PC-3 (cell line): ENCODE measurements at regions not wholly inside any gene's neighbourhood (a gene's known extent, or its start where the extent isn't known, plus 50 kb on each side); places are given as distances from the start of the nearest gene placed in this dataset.

ENCODE experiments used
- ATAC-seq: fragments of 200-7000 bp; cut with Tn5 transposase; 2 replicates; pipeline ENCODE4 v1.9.1; 2020; ENCODE audit warnings: mild to moderate bottlenecking, moderate library complexity
- BruUV-seq: library from RNA; stranded (reverse); fragments of 400-500 nt; replicated peaks from 2 replicates; lab custom pipeline; 2021; lab: Mats Ljungman, UMichigan
- CTCF ChIA-PET: fragments of 300-600 bp; sonication (Branson Sonifier 250); formaldehyde crosslinking; loops from one replicate; lab custom pipeline; 2022; ENCODE audit warnings: antibody characterized with exemption; lab: Charles Lee
- POLR2A ChIA-PET: fragments of 300-600 bp; sonication (Branson Sonifier 250); formaldehyde crosslinking; loops from one replicate; lab custom pipeline; 2022; ENCODE audit warnings: antibody characterized with exemption; ENCODE audit not compliant: unreplicated experiment; lab: Charles Lee
- DNase-seq: peaks from one replicate; pipeline ENCODE4 v3.0.0-alpha.2; 2015
- H2AFZ ChIP-seq: fragments of 300-600 bp; sonication (generic); 2 replicates; pipeline ENCODE4 v1.6.0; 2016; ENCODE audit warnings: antibody characterized with exemption, low read length
- H3F3A ChIP-seq: fragments of 300-600 bp; sonication (generic); one replicate; pipeline ENCODE4 v1.6.0; 2017; ENCODE audit warnings: antibody characterized with exemption, low read length, control low read depth, mild to moderate bottlenecking; ENCODE audit not compliant: unreplicated experiment
- H3K27ac ChIP-seq: fragments of 300-600 bp; sonication (generic); 2 replicates; pipeline ENCODE4 v1.5.1; 2016; ENCODE audit warnings: mild to moderate bottlenecking, low read length
- H3K27me3 ChIP-seq: fragments of 300-600 bp; sonication (generic); 2 replicates; pipeline ENCODE4 v1.6.1; 2016; ENCODE audit warnings: low read length, mixed read lengths
- H3K36me3 ChIP-seq: fragments of 300-600 bp; sonication (generic); 2 replicates; pipeline ENCODE4 v1.6.1; 2016; ENCODE audit warnings: low read depth, mixed run types, low read length, mixed read lengths
- H3K4me1 ChIP-seq: fragments of 300-600 bp; sonication (generic); 2 replicates; pipeline ENCODE4 v1.5.1; 2016; ENCODE audit warnings: low read length; ENCODE audit not compliant: insufficient read depth
- H3K4me2 ChIP-seq: fragments of 300-600 bp; sonication (generic); 2 replicates; pipeline ENCODE4 v1.6.0; 2016; ENCODE audit warnings: low read length
- H3K4me3 ChIP-seq: fragments of 300-600 bp; sonication (generic); 2 replicates; pipeline ENCODE4 v1.5.1; 2016; ENCODE audit warnings: mild to moderate bottlenecking, low read length, mixed read lengths
- H3K79me2 ChIP-seq: fragments of 300-600 bp; sonication (generic); 2 replicates; pipeline ENCODE4 v1.6.1; 2017; ENCODE audit warnings: low read length, mixed read lengths
- H3K9ac ChIP-seq: fragments of 300-600 bp; sonication (generic); 2 replicates; pipeline ENCODE4 v1.6.0; 2016; ENCODE audit warnings: mild to moderate bottlenecking, low read length
- H3K9me2 ChIP-seq: fragments of 300-600 bp; sonication (generic); replicated peaks from 2 replicates; pipeline ENCODE4 v1.6.1; 2016; ENCODE audit warnings: mixed run types, low read length, mixed read lengths
- H3K9me3 ChIP-seq: fragments of 300-600 bp; sonication (generic); 2 replicates; pipeline ENCODE4 v1.6.1; 2016; ENCODE audit warnings: low read length, mixed read lengths
- H4K20me1 ChIP-seq: fragments of 300-600 bp; sonication (generic); 2 replicates; pipeline ENCODE4 v1.6.1; 2016; ENCODE audit warnings: low read length, mixed read lengths
- EZH2 ChIP-seq: fragments of 300-600 bp; sonication (generic); IDR thresholded peaks from one replicate; pipeline ENCODE4 v1.6.1; 2017; ENCODE audit warnings: antibody characterized with exemption, mild to moderate bottlenecking, low read length; ENCODE audit not compliant: unreplicated experiment
- EZH2phosphoT487 ChIP-seq: fragments of 300-600 bp; sonication (generic); IDR thresholded peaks from 2 replicates; pipeline ENCODE4 v1.6.1; 2018; ENCODE audit warnings: mild to moderate bottlenecking, antibody characterized with exemption, low read length, borderline replicate concordance
- intact Hi-C: fragments of 100-400 bp; cut with micrococcal nuclease; formaldehyde crosslinking; loops from 2 replicates; pipeline ENCODE4 v1.9.0; 2023
- TF ChIP-seq, protein P1 (sequence below): fragments of 300-600 bp; sonication (generic); conservative IDR thresholded peaks from 2 replicates; pipeline ENCODE4 v1.5.1; 2017; ENCODE audit warnings: antibody characterized with exemption, low read depth, mild to moderate bottlenecking, low read length

DNA sequence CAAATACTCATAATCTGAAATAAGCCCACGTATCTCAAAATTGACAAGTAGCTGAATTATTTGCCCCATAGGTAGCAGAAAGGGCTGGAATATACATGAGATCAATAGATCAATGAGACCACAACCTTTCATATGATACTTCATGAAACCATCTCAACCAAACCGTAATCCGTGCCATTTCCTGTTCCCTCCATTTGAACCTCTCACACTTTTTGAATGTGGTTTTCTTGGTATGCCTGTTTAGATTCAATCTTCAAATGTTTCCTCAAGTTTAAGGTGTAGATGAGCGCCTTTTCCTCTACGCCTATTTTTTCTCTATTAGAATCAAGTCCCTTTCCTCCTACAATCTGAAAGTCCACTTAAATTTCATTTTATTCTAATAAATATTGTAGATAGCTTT, 805.5 kb downstream of the EFNA5 start:
- ATAC-seq (no peak), DNase-seq (no peak)
- no peaks in the 10 kb centered on the region for H3K4me1 ChIP-seq
- no peaks in the 10 kb centered on the region for H3K9me2 ChIP-seq
- no peak overlapping the region for H2AFZ ChIP-seq
- no peaks in the 10 kb centered on the region for H4K20me1 ChIP-seq
- H3K27me3 ChIP-seq, result no peaks in the 10 kb centered on the region
- CTCF ChIA-PET, result no interaction called here
- H3K4me3 ChIP-seq, result no peak overlapping the region
- H3K9me3 ChIP-seq, result no peaks in the 10 kb centered on the region
- TF ChIP-seq, protein P1, sequence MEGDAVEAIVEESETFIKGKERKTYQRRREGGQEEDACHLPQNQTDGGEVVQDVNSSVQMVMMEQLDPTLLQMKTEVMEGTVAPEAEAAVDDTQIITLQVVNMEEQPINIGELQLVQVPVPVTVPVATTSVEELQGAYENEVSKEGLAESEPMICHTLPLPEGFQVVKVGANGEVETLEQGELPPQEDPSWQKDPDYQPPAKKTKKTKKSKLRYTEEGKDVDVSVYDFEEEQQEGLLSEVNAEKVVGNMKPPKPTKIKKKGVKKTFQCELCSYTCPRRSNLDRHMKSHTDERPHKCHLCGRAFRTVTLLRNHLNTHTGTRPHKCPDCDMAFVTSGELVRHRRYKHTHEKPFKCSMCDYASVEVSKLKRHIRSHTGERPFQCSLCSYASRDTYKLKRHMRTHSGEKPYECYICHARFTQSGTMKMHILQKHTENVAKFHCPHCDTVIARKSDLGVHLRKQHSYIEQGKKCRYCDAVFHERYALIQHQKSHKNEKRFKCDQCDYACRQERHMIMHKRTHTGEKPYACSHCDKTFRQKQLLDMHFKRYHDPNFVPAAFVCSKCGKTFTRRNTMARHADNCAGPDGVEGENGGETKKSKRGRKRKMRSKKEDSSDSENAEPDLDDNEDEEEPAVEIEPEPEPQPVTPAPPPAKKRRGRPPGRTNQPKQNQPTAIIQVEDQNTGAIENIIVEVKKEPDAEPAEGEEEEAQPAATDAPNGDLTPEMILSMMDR, result no peak
- TF ChIP-seq EZH2, result no peak
- TF ChIP-seq EZH2phosphoT487, result no peak
- no TSS peak for BruUV-seq
- H3K36me3 ChIP-seq, result no peaks in the 10 kb centered on the region
- H3K9ac ChIP-seq, result no peak overlapping the region
- H3K79me2 ChIP-seq, result no peaks in the 10 kb centered on the region
- intact Hi-C loops, result no loop called here
- H3F3A ChIP-seq, result no peaks in the 10 kb centered on the region
- H3K4me2 ChIP-seq, result no peak overlapping the region
- no peak overlapping the region for H3K27ac ChIP-seq
- POLR2A ChIA-PET, result no interaction called here

DNA sequence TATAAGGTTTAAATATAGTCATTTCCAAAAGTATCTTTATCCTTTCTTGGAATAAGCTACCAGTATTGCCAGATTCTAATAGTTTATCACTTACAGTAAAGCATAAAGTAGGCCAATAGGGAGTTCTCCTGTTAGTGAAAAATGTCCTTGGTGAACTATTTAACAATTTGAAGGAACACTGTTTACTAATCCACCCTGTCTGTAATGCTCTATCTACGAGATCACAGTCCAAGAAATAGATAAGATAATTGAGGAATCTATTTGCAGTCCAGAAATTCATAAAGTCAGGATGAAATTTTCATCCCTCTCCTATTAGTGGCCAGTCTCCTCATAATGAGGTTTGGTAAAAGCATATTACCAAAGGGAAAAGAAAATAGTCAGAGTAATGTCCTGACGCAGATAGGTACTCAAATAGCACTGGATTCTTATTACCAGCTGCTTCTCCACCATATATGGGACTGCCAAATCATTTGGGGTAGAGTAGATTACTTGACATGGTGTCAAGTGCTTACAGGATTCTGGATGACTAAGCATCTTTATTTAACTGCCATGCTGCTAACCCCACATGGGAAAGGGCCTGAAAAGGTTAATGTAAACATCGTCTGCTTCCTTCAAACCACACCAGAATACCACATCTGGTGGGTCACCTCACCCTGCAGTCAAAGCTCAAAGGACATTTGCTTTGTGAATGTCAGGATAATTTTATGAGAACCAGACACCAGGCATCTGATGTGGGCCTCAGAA, 808.1 kb downstream of the EFNA5 start:
- ChIA-PET CTCF (no interaction called here), POLR2A (no interaction called here)
- Histone ChIP-seq H3K79me2 (no peaks in the 10 kb centered on the region), H3K27me3 (no peaks in the 10 kb centered on the region), H3F3A (no peaks in the 10 kb centered on the region), H3K4me1 (no peaks in the 10 kb centered on the region), H3K4me2 (no peak overlapping the region), H3K9me2 (no peaks in the 10 kb centered on the region), H2AFZ (no peak overlapping the region), H3K36me3 (no peaks in the 10 kb centered on the region), H3K9ac (no peak overlapping the region), H3K4me3 (no peak overlapping the region), H3K27ac (no peak overlapping the region), H4K20me1 (no peaks in the 10 kb centered on the region), H3K9me3 (no peaks in the 10 kb centered on the region)
- ATAC-seq (no peak), DNase-seq (no peak)
- BruUV-seq, result no TSS peak
- no peak for TF ChIP-seq EZH2
- intact Hi-C loops, result no loop called here

- H3F3A ChIP-seq, result no peaks in the 10 kb centered on the region
- BruUV-seq, result no TSS peak
- H3K9me2 ChIP-seq, result no peaks in the 10 kb centered on the region
- H3K79me2 ChIP-seq, result no peaks in the 10 kb centered on the region
- no peak overlapping the region for H3K4me3 ChIP-seq
- no peaks in the 10 kb centered on the region for H3K9me3 ChIP-seq
- TF ChIP-seq, protein P1, result no peak
- TF ChIP-seq EZH2, result no peak
- TF ChIP-seq EZH2phosphoT487, result no peak
- H2AFZ ChIP-seq, result no peak overlapping the region
- no peaks in the 10 kb centered on the region for H4K20me1 ChIP-seq
- no peaks in the 10 kb centered on the region for H3K4me1 ChIP-seq
- no peak overlapping the region for H3K9ac ChIP-seq
- ChIA-PET POLR2A (no interaction called here), CTCF (no interaction called here)
- ATAC-seq, result no peak
- no peak overlapping the region for H3K27ac ChIP-seq
- no peak for DNase-seq
- H3K27me3 ChIP-seq, result no peaks in the 10 kb centered on the region
- H3K36me3 ChIP-seq, result no peaks in the 10 kb centered on the region
- intact Hi-C loops, result no loop called here
- H3K4me2 ChIP-seq, result no peak overlapping the region
Measured at GRCh38 chr5:106860398-106861044, 810.2 kb downstream of the EFNA5 start.
